ENCODE measurements at regions not wholly inside any gene's neighbourhood (a gene's known extent, or its start where the extent isn't known, plus 50 kb on each side); places are given as distances from the start of the nearest gene placed in this dataset.

- Histone ChIP-seq H3K27me3 (no peaks in the 10 kb centered on the region), H3K36me3 (no peaks in the 10 kb centered on the region), H3K27ac (no peak overlapping the region), H3K4me3 (no peak overlapping the region), H3K9me3 (no peaks in the 10 kb centered on the region), H3K4me1 (peaks cover 10% of the 10 kb centered on the region)
- DNase-seq (no peak), ATAC-seq (no peak)
- TF ChIP-seq, protein P1, sequence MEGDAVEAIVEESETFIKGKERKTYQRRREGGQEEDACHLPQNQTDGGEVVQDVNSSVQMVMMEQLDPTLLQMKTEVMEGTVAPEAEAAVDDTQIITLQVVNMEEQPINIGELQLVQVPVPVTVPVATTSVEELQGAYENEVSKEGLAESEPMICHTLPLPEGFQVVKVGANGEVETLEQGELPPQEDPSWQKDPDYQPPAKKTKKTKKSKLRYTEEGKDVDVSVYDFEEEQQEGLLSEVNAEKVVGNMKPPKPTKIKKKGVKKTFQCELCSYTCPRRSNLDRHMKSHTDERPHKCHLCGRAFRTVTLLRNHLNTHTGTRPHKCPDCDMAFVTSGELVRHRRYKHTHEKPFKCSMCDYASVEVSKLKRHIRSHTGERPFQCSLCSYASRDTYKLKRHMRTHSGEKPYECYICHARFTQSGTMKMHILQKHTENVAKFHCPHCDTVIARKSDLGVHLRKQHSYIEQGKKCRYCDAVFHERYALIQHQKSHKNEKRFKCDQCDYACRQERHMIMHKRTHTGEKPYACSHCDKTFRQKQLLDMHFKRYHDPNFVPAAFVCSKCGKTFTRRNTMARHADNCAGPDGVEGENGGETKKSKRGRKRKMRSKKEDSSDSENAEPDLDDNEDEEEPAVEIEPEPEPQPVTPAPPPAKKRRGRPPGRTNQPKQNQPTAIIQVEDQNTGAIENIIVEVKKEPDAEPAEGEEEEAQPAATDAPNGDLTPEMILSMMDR (IDR thresholded peaks at IDR 0.05): no peak
- intact Hi-C loops (cut with DNase I): no loop called here
Observed at GRCh38 chr4:99722725-99723124, 65.1 kb upstream of the C4orf54 start.

GRCh38 chr4:99722006-99722405 is 64.4 kb upstream of the C4orf54 start:
- Histone ChIP-seq H3K4me3 (no peak overlapping the region), H3K9me3 (no peaks in the 10 kb centered on the region), H3K27me3 (no peaks in the 10 kb centered on the region), H3K27ac (no peak overlapping the region), H3K4me1 (peaks cover 10% of the 10 kb centered on the region), H3K36me3 (no peaks in the 10 kb centered on the region)
- intact Hi-C loops (cut with DNase I): no loop called here
- TF ChIP-seq, protein P1 (IDR thresholded peaks at IDR 0.05): no peak
- DNase-seq (no peak), ATAC-seq (no peak)

GRCh38 chr4:99720206-99720605 is 62.6 kb upstream of the C4orf54 start:
- TF ChIP-seq, protein P1 (IDR thresholded peaks at IDR 0.05): no peak
- H3K4me3 ChIP-seq: no peak overlapping the region
- no peaks in the 10 kb centered on the region for H3K36me3 ChIP-seq
- no peak overlapping the region for H3K27ac ChIP-seq
- ATAC-seq (no peak), DNase-seq (no peak)
- intact Hi-C loops (cut with DNase I): no loop called here
- peaks cover 10% of the 10 kb centered on the region for H3K4me1 ChIP-seq
- no peaks in the 10 kb centered on the region for H3K27me3 ChIP-seq
- no peaks in the 10 kb centered on the region for H3K9me3 ChIP-seq

- Histone ChIP-seq H3K4me1 (no peaks in the 10 kb centered on the region), H3K4me3 (no peak overlapping the region), H3K36me3 (no peaks in the 10 kb centered on the region), H3K27me3 (no peaks in the 10 kb centered on the region), H3K9me3 (no peaks in the 10 kb centered on the region), H3K27ac (no peak overlapping the region)
- intact Hi-C loops (cut with DNase I): no loop called here
- ATAC-seq (no peak), DNase-seq (no peak)
- TF ChIP-seq, protein P1 (IDR thresholded peaks at IDR 0.05): no peak
Observed at GRCh38 chr4:99716996-99717395, 59.4 kb upstream of the C4orf54 start.

- TF ChIP-seq, protein P1 (IDR thresholded peaks at IDR 0.05): no peak
- no peaks in the 10 kb centered on the region for H3K36me3 ChIP-seq
- DNase-seq: no peak
- no peaks in the 10 kb centered on the region for H3K4me1 ChIP-seq
- H3K27ac ChIP-seq: no peak overlapping the region
- no peaks in the 10 kb centered on the region for H3K9me3 ChIP-seq
- no peak for ATAC-seq
- no peaks in the 10 kb centered on the region for H3K27me3 ChIP-seq
- intact Hi-C loops (cut with DNase I): no loop called here
- no peak overlapping the region for H3K4me3 ChIP-seq
Observed at GRCh38 chr4:99715286-99715685, 57.7 kb upstream of the C4orf54 start.

DNA sequence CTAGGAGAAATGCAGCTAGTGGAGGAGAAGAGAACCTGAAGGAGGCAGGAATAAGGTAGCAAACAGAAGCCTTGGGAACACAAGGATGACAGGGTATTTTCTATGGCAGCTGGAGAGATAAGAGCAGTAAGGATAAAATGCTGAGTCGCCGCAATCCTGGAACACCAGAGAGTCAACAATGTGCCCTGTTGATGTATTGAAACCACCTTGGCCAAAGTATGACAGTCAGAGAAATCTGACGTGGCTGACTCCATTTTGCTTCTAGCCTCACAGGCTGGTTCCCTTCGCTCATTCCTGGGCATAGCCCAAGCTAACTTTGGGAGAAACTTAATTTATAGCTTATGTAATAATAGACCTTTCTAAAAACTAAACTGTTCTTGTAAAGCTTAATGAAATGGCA is 56.6 kb upstream of the C4orf54 start:
- Histone ChIP-seq H3K4me1 (no peaks in the 10 kb centered on the region), H3K27ac (no peak overlapping the region), H3K36me3 (no peaks in the 10 kb centered on the region), H3K27me3 (no peaks in the 10 kb centered on the region), H3K9me3 (no peaks in the 10 kb centered on the region), H3K4me3 (no peak overlapping the region)
- ATAC-seq (no peak), DNase-seq (no peak)
- intact Hi-C loops (cut with DNase I): no loop called here
- TF ChIP-seq, protein P1 (IDR thresholded peaks at IDR 0.05): no peak
